ENCODE measurements at regions not wholly inside any gene's neighbourhood (a gene's known extent, or its start where the extent isn't known, plus 50 kb on each side); places are given as distances from the start of the nearest gene placed in this dataset.

GRCh38 chr1:60427701-60428100 lies 354.1 kb upstream of the C1orf87 start:
- Histone ChIP-seq H4K20me1 (ENCODE audit: insufficient read depth) (no peaks in the 10 kb centered on the region), H3K4me2 (ENCODE audit: low read length) (no peak overlapping the region)

GRCh38 chr1:60427194-60427593 lies 353.6 kb upstream of the C1orf87 start:
- no peak overlapping the region for H3K4me2 ChIP-seq (ENCODE audit: low read length)
- no peaks in the 10 kb centered on the region for H3K79me2 ChIP-seq (replicated peaks; ENCODE audit: insufficient read depth, low read length)
- H3K9ac ChIP-seq (ENCODE audit: low read length): no peak overlapping the region
- no peaks in the 10 kb centered on the region for H3F3A ChIP-seq (ENCODE audit: insufficient read depth, low read length, poor library complexity, severe bottlenecking)
- no peak overlapping the region for H3K4me3 ChIP-seq (ENCODE audit: low read length)
- no peaks in the 10 kb centered on the region for H4K20me1 ChIP-seq (ENCODE audit: insufficient read depth)
- H3K9me2 ChIP-seq (ENCODE audit: insufficient read depth, low read length): no peaks in the 10 kb centered on the region
- no peak overlapping the region for H3K27ac ChIP-seq (ENCODE audit: low read length)
- H3K27me3 ChIP-seq (ENCODE audit: insufficient read depth, low read depth, low read length): no peaks in the 10 kb centered on the region
- peaks cover 6% of the 10 kb centered on the region for H3K9me3 ChIP-seq (ENCODE audit: low read length)
- H2AFZ ChIP-seq (ENCODE audit: low read depth, low read length): no peak overlapping the region
- TF ChIP-seq, protein P1, sequence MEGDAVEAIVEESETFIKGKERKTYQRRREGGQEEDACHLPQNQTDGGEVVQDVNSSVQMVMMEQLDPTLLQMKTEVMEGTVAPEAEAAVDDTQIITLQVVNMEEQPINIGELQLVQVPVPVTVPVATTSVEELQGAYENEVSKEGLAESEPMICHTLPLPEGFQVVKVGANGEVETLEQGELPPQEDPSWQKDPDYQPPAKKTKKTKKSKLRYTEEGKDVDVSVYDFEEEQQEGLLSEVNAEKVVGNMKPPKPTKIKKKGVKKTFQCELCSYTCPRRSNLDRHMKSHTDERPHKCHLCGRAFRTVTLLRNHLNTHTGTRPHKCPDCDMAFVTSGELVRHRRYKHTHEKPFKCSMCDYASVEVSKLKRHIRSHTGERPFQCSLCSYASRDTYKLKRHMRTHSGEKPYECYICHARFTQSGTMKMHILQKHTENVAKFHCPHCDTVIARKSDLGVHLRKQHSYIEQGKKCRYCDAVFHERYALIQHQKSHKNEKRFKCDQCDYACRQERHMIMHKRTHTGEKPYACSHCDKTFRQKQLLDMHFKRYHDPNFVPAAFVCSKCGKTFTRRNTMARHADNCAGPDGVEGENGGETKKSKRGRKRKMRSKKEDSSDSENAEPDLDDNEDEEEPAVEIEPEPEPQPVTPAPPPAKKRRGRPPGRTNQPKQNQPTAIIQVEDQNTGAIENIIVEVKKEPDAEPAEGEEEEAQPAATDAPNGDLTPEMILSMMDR (IDR thresholded peaks at IDR 0.05; ENCODE audit: poor library complexity, severe bottlenecking): no peak
- TF ChIP-seq EZH2 (IDR thresholded peaks at IDR 0.05; ENCODE audit: borderline replicate concordance, insufficient read depth, low read length, poor library complexity, severe bottlenecking) (no peak), TAF1 (IDR thresholded peaks at IDR 0.05; ENCODE audit: low read depth) (no peak), RAD21 (conservative IDR thresholded peaks at IDR 0.05) (no peak), POLR2AphosphoS5 (IDR thresholded peaks at IDR 0.05) (no peak), EP300 (conservative IDR thresholded peaks at IDR 0.05; ENCODE audit: poor library complexity, severe bottlenecking) (no peak), MXI1 (conservative IDR thresholded peaks at IDR 0.05; ENCODE audit: poor library complexity, severe bottlenecking) (no peak), SMC3 (conservative IDR thresholded peaks at IDR 0.05; ENCODE audit: poor library complexity) (no peak)
- TF ChIP-seq, protein P2, sequence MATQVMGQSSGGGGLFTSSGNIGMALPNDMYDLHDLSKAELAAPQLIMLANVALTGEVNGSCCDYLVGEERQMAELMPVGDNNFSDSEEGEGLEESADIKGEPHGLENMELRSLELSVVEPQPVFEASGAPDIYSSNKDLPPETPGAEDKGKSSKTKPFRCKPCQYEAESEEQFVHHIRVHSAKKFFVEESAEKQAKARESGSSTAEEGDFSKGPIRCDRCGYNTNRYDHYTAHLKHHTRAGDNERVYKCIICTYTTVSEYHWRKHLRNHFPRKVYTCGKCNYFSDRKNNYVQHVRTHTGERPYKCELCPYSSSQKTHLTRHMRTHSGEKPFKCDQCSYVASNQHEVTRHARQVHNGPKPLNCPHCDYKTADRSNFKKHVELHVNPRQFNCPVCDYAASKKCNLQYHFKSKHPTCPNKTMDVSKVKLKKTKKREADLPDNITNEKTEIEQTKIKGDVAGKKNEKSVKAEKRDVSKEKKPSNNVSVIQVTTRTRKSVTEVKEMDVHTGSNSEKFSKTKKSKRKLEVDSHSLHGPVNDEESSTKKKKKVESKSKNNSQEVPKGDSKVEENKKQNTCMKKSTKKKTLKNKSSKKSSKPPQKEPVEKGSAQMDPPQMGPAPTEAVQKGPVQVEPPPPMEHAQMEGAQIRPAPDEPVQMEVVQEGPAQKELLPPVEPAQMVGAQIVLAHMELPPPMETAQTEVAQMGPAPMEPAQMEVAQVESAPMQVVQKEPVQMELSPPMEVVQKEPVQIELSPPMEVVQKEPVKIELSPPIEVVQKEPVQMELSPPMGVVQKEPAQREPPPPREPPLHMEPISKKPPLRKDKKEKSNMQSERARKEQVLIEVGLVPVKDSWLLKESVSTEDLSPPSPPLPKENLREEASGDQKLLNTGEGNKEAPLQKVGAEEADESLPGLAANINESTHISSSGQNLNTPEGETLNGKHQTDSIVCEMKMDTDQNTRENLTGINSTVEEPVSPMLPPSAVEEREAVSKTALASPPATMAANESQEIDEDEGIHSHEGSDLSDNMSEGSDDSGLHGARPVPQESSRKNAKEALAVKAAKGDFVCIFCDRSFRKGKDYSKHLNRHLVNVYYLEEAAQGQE (IDR thresholded peaks at IDR 0.05; ENCODE audit: borderline replicate concordance): no peak
- no peaks in the 10 kb centered on the region for H3K36me3 ChIP-seq (ENCODE audit: insufficient read depth, low read length)

More at GRCh38 chr1:60427701-60428100, 354.1 kb upstream of the C1orf87 start:
- Histone ChIP-seq H3K9me3 (ENCODE audit: low read length) (peaks cover 6% of the 10 kb centered on the region), H3K36me3 (ENCODE audit: insufficient read depth, low read length) (no peaks in the 10 kb centered on the region), H3F3A (ENCODE audit: insufficient read depth, low read length, poor library complexity, severe bottlenecking) (no peaks in the 10 kb centered on the region), H3K9me2 (ENCODE audit: insufficient read depth, low read length) (no peaks in the 10 kb centered on the region), H3K4me3 (ENCODE audit: low read length) (no peak overlapping the region), H2AFZ (ENCODE audit: low read depth, low read length) (no peak overlapping the region), H3K9ac (ENCODE audit: low read length) (no peak overlapping the region), H3K79me2 (replicated peaks; ENCODE audit: insufficient read depth, low read length) (no peaks in the 10 kb centered on the region), H3K27ac (ENCODE audit: low read length) (no peak overlapping the region), H3K27me3 (ENCODE audit: insufficient read depth, low read depth, low read length) (no peaks in the 10 kb centered on the region)
- TF ChIP-seq MXI1 (conservative IDR thresholded peaks at IDR 0.05; ENCODE audit: poor library complexity, severe bottlenecking) (no peak), SMC3 (conservative IDR thresholded peaks at IDR 0.05; ENCODE audit: poor library complexity) (no peak), EZH2 (IDR thresholded peaks at IDR 0.05; ENCODE audit: borderline replicate concordance, insufficient read depth, low read length, poor library complexity, severe bottlenecking) (no peak)
- TF ChIP-seq, protein P2 (IDR thresholded peaks at IDR 0.05; ENCODE audit: borderline replicate concordance): no peak
- TF ChIP-seq, protein P1 (IDR thresholded peaks at IDR 0.05; ENCODE audit: poor library complexity, severe bottlenecking): no peak
